ENCODE measurements at regions not wholly inside any gene's neighbourhood (a gene's known extent, or its start where the extent isn't known, plus 50 kb on each side); places are given as distances from the start of the nearest gene placed in this dataset.

DNA sequence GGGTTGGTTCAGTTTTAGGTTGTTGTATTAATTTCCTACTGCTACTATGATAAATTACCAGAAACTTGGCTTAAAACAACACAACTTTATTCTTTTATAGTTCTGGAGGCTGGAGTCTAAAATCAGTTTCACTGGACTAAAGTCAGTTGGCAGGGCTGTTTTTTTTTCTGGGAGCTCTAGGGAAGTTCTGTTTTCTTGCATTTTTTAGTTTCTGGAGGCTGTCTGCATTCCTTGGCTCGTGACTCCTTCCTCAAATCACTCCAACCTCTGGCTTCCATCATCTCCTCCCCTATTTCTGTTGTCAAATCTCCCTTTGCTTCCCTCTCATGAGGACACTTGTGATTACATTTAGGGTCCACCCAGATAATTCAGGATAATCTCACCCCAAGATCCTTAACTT is 51.3 kb upstream of the SUB1 start:
- TF ChIP-seq POLR2AphosphoS5 (IDR thresholded peaks at IDR 0.05; ENCODE audit: low read depth, low read length): no peak
- TF ChIP-seq POLR2A (IDR thresholded peaks at IDR 0.05; ENCODE audit: low read depth, low read length): no peak

All from GM12891 (cell line).